Activated CD4-positive, alpha-beta T cell treated with anti-CD3 and anti-CD28 coated beads, Interleukin-2, Interleukin-6, amounts not matched to agents 100 ng/mL and 50 ng/mL, durations not matched to agents 16 hours and 8 hours (primary cell): ENCODE measurements at regions not wholly inside any gene's neighbourhood (a gene's known extent, or its start where the extent isn't known, plus 50 kb on each side); places are given as distances from the start of the nearest gene placed in this dataset.
"Not testable (repeated sequence)": the region's sequence is repeated elsewhere in the genome, so short reads cannot be mapped to it uniquely, and the experiment has no call there.

Experiments used
- DNase-seq: peaks from one replicate; pipeline ENCODE4 v3.0.0-alpha.2; 2020

- not testable (repeated sequence) for DNase-seq
These were observed 77.2 kb upstream of the PPP2R2D start for GRCh38 chr10:131823601-131824099.

- DNase-seq: no peak
These were observed 76.2 kb upstream of the PPP2R2D start for GRCh38 chr10:131824371-131825149.

DNA sequence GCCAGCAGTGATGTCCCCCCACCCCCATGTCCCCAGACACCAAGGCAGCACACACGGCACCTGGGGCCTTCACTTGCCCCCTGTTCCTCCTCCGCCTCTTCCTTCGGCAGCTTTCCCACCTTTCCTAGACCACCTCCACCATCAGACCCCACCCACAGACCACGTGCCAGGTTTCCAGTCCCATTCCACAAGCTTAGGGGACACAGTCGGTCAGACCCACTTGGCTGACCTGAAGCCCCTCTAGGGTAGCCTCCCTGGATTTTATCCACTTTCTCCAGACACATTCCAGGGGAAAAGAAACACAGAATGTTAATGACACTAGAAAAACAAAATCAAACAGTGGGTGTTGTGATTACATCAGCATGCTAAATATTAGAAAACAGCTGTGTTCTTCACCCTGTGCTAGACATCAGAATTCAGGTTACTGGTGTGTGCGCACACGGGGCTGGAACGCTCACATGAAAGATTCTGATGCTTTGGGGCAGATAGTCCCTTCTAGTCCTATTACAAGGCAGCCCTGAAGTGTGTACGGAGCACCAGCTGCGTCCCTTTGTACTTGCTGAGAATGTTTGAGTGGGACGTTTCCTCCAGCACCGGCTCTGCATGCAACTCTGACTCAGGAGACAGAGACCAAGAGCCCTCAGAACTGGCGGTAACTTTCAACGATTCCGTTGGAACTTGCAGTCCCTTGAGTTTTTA, 75.5 kb upstream of the PPP2R2D start:
- no peak for DNase-seq

DNA sequence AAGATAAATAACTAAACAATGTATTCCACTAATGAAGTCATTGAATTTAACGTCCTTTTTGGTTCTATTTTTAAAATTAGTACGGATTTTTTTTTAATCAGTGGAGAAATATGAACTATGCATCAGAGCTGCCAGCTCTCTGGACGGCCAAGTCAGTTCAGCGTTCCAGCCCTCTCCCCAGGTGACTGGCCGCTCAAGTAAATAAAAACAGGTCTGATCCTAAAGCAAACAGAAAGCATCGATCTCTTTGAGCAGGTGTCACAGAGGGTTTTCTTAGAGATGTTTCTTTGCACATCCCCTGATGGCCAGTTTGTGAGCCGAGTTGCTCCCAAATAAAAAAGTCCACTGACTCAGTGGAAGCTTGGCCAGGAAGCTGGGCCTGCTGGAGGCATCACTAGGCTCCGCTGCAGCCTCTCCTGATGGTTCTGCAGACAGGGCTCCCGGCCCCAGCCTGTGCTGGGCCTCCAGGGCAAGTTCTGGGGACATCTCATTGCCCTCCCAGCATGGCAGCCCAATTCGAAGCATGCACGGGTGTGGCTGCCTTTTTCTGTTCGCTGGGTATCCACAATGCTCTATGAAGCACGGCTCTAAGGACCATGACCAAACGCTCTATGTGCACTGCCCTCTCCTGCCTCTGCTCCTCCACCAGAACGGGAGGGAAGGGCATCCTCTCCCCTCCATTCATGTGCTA, 74.7 kb upstream of the PPP2R2D start:
- DNase-seq: no peak

DNA sequence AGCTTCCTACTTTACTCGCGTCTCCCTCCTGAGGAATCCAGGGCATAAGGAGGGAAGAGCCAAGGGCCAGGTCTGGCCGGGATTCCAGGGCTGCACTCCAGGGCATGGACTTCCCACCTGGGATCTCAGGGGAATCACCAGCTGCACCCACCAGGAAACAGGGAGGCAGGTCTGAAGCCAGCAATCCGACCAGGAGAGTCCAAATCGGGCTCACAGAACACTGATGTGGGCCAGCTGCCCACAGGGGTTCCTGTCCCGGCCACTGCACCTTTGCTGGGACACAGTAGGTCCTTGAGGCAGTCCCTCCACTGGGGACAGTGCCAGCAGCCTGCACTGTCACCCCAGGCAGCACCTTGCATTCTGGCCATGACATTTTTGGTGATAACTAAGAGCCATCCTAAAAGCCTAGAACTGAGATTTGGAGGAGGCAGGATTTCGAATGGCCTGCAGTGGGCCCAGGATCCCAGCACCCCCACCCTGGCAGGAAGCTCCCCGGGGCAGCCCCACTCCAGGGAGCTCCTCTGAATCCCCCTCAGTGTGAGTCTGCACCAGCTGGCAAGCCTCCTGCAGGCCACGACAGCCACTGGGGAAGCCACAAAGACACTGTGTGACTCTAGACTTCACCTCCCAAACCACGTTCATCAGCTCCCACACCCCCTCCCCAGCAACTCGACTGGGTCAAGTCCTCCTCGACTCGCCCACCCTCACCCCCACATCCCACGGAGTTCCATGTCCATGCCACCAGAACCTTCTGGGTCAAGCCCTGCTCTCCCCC, 71.5 kb upstream of the PPP2R2D start:
- no peak for DNase-seq

DNA sequence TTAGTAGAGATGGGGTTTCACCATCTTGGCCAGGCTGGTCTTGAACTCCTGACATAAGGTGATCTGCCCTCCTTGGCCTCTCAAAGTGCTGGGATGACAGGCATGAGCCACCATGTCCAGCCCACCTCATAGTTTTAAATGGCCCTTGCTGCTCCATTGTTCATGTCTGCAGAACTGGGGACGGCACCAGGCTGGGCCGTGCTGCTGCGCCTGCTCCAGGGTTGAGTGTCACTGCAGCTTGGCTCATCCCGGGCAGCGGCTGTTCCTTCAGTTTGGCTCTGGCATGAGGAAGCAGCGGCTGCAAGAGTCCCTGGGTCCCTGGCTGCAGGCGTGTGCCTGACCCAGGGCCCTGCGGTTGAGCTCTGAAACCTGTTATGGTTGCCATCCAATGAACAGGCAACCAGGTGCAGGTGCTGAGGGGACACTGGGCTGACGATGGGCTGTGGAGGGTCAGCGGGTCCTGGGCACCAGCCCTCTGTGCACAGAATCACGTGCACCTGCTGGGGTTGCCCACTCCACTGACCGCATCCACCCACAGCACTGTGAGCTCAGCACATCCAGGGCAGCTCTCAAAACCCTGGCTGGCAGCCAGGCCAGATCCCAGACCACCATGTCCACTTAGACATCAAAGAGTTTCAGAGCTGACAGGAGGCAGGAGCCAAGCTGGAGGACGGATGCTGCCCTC, 70.2 kb upstream of the PPP2R2D start:
- DNase-seq: no peak

DNA sequence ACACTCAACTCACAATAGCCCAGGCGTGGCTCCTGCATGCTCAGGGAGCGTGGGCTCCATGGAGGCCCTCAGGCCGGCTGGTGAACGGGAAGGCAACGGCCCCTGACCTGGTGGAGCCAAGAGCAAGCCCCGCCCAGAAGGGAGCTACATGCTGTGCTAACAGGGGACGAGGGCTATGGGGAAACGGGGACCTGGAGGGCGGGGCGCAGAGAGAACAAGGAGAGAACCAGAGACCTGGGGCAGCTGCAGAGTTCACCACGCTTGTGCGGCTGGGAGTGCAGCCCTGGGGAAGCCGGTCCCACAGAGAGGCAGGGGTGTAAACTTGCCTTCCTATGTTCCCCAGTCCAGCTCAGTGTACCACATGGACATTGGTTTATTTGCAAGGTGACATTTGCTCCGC, 69.2 kb upstream of the PPP2R2D start:
- no peak for DNase-seq

DNA sequence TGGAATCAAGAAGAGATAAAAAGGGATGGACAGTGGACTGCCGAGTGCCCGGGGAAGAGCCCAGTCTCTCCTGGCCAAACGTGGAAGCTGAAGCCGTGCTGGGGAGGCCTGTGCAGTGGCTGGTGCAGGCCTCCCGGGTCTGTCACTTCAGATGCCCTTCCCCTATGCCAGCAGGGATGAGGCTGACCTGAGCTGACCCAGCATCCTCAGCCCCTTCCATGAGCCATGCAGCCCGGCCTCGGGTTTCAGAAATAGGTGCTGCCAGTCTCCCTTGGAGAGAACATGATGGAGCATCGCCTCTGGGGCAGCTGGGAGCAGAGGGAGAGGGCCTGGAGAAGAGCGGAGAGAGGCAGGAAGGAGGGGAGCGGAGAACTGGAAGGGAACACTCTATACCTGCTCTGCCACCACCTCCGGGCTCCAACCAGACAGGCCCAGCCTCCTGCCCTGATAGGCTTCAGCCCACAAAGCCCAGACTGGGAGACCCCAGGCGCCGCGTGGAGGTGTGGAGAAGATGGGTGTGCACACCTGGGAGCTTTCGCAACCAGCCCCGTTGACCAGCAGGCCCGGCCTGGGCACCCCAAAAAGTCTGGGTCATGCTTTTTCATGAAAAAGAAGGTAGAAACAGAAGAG, 68.6 kb upstream of the PPP2R2D start:
- DNase-seq: no peak

DNA sequence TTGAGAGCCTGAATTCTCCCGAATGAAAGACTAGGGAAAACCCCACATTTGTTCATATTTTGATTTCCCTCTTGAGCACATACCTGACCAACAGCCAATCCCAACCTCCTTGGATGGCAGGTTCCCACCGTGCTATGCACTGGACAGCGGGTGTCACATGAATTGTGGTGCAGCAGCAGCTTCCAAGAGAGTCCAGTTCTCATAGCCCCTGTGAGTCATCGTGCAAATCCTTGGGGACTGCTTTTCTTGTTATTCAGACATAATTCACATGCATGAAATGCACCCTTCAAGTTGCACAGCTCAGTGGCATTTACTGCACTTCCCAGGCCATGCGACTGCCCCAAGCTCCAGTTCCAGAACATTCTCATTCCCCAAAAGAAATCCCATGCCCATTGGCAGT, 67.8 kb upstream of the PPP2R2D start:
- no peak for DNase-seq

DNA sequence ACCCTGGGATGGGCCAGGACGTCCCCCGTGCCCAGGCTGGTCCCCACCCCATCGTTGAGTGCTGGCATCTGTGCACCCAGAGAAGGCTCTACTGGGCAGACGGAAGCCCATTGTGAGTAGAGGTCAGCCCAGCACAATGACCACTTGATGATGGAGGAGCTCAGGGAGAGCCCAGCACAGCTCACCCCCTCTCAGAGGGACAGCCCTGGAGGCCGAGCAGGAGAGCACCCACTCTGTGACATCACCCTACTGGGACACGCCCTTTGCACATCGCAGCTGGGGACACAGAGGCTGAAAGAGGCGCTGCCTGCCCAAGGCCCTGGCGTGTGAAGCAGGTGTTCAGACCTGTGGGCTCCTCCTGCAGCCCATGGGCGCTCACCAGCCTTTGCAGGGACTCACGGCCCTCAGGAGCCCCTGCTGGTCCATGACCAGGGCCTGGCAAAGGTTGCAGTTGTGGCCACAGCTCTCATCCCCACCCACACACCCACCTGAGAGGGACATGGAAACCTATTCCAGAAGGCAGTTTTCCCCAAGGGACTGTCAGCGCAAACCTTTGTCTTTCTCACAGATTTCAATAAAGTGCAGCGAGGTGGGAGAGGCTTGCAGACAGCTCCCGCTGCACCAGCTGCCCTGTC, 67.2 kb upstream of the PPP2R2D start:
- DNase-seq: no peak

DNA sequence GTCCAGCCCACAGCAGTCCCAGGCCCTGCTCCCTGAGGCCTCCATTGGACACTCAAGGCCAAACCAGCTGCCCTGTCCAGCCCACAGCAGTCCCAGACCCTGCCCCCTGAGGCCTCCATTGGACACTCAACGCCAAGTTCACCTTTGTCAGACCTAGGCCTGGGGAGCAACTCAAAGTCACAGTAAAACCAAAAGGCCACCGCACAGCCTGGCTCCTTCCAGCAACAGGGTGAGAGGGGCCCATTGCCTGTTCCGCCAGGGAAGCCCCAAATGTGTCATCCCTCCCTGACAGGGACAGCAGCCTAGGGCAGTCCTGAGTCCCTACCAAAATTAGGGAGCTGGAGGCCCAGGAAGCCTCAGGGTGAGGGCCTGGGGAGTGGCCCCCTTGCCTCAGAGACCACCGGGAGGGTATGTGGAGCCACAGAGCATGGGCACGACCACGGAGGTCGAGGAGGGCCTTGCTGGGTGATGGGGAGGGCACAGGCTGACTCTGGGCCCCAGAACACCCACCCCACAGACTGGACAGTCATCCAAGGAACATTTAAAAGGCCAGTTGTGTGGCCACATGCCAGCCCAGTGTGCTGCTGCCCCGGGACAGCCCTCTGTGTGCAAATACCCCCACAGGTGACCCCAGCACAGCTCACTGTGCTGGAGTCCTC, 66.5 kb upstream of the PPP2R2D start:
- no peak for DNase-seq

- DNase-seq: no peak
These were observed 61.7 kb upstream of the PPP2R2D start for GRCh38 chr10:131838966-131839742.

DNA sequence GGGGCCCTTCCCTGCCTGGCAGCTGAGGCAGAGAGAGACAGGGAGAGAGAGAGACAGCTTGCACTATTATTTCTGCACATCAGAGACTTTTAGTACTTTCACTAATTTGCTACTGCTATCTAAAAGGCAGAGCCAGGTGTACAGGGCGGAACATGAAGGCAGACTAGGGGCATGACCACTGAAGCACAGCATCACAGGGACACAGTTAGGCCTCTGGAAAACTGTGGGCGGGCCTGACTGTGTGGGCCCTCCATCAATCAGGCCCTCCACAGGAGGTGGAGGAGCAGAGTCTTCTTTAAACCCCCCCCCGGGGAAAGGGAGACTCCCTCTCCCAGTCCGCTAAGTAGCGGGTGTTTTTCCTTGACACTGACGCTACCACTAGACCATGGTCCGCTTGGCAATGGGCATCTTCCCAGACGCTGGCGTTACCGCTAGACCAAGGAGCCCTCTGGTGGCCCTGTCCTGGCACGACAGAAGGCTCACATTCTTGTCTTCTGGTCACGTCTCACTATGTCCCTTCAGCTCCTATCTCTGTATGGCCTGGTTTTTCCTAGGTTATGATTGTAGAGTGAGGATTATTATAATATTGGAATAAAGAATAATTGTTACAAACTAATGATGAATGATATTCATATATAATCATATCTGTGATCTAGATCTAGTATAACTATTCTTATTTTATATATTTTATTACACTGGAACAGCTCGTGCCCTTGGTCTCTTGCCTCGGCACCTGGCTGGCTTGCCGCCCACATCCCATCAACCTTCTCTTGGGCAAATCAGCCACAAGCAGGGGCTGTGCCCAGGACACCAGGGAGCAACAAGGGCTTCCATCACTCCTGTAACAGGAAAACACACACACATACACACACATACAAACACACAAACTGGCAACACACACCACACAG, 60.7 kb upstream of the PPP2R2D start:
- not testable (repeated sequence) for DNase-seq

DNA sequence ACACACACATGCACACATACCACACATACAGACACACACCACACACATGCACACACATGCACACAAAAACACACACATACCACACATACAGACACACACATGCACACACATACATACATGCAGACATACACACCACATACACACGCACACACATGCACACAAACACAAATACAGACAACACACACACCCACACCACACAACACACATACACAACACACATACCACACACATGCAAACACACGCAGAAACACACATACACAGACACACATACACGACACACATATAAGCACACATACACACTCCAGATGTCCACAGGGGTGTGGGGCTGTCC, 60.1 kb upstream of the PPP2R2D start:
- no peak for DNase-seq

- DNase-seq: no peak
These were observed 59.6 kb upstream of the PPP2R2D start for GRCh38 chr10:131841131-131841660.

DNA sequence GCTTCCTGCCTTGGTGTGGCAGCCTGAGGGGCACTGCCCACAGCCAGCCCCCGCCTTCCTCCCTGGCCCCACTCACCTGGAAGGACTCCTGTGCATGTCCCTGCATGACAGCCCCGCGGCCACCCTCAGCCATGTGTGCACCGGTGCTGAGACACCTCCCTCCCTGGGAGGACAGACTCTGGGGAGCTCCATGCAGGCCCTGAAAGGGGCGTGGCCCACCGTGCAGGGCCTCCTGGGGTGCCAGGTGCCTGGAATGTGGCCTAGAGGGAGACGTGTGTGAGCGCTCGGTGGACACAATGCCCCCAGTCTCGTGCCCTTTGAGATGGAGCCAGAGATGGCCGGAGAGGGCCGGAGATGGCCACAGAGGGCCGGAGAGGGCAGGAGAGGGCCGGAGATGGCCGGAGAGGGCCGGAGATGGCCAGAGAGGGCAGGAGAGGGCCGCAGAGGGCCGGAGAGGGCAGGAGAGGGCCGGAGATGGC, 59.1 kb upstream of the PPP2R2D start:
- no peak for DNase-seq

GRCh38 chr10:131842351-131843088, 58.3 kb upstream of the PPP2R2D start:
- no peak for DNase-seq

- no peak for DNase-seq
These were observed 57.7 kb upstream of the PPP2R2D start for GRCh38 chr10:131843089-131843595.
